Spleen (tissue), 7 donors: ENCODE measurements at regions not wholly inside any gene's neighbourhood (a gene's known extent, or its start where the extent isn't known, plus 50 kb on each side); places are given as distances from the start of the nearest gene placed in this dataset.
"Not testable (repeated sequence)": the region's sequence is repeated elsewhere in the genome, so short reads cannot be mapped to it uniquely, and the experiment has no call there.

Experiments used
- POLR2A ChIP-seq, 3 donors: fragments of 450-650 bp; IDR thresholded peaks; one replicate each; pipeline ENCODE4 v1.5.1; 2017; ENCODE audit warnings: antibody characterized with exemption in 3 of 3, mild to moderate bottlenecking in 1 of 3
- POLR2AphosphoS5 ChIP-seq, 3 donors: sonication (generic); formaldehyde crosslinking; IDR thresholded peaks; one replicate each; pipeline ENCODE4 v1.5.1; 2017; ENCODE audit warnings: antibody characterized with exemption in 3 of 3
- TF ChIP-seq, protein P1 (sequence below), 11 experiments: fragments of 200-600 bp in 7 of 11; fragments of 450-650 bp in 4 of 11; sonication (generic) in 4 of 11; IDR thresholded peaks in 8 of 11; conservative IDR thresholded peaks in 3 of 11; 1 replicate in 7 of 11; 2 replicates in 4 of 11; pipeline versions ENCODE4 v1.4.0 to v1.8.0; 2016 to 2021; ENCODE audit warnings: antibody characterized with exemption in 11 of 11, inconsistent platforms in 4 of 11, mild to moderate bottlenecking in 1 of 11
- donor health status: DM: no; HTN: no; CAD: no; lungs with moderate emphysema.
- donor health status: DM: no; HTN: no; CAD: no.
- donor health status: DM: no; HTN: no; CAD: no.

- TF ChIP-seq, protein P1, sequence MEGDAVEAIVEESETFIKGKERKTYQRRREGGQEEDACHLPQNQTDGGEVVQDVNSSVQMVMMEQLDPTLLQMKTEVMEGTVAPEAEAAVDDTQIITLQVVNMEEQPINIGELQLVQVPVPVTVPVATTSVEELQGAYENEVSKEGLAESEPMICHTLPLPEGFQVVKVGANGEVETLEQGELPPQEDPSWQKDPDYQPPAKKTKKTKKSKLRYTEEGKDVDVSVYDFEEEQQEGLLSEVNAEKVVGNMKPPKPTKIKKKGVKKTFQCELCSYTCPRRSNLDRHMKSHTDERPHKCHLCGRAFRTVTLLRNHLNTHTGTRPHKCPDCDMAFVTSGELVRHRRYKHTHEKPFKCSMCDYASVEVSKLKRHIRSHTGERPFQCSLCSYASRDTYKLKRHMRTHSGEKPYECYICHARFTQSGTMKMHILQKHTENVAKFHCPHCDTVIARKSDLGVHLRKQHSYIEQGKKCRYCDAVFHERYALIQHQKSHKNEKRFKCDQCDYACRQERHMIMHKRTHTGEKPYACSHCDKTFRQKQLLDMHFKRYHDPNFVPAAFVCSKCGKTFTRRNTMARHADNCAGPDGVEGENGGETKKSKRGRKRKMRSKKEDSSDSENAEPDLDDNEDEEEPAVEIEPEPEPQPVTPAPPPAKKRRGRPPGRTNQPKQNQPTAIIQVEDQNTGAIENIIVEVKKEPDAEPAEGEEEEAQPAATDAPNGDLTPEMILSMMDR (IDR thresholded peaks at IDR 0.05 in 8 of 11, conservative IDR thresholded peaks at IDR 0.05 in 3 of 11): not testable (repeated sequence)
- TF ChIP-seq POLR2A, POLR2AphosphoS5 (IDR thresholded peaks at IDR 0.05): not testable (repeated sequence)
Observed at GRCh38 chr2:185524242-185524641, 214.4 kb upstream of the FSIP2 start.
